Loucy (cell line): ENCODE measurements at regions not wholly inside any gene's neighbourhood (a gene's known extent, or its start where the extent isn't known, plus 50 kb on each side); places are given as distances from the start of the nearest gene placed in this dataset.

ENCODE experiments used
- H2AFZ ChIP-seq: fragments of 200-600 bp; sonication (generic); 2 replicates; pipeline ENCODE4 v1.6.0; 2016; ENCODE audit warnings: antibody characterized with exemption, mild to moderate bottlenecking, low read length, moderate library complexity
- H3F3A ChIP-seq: fragments of 200-600 bp; 2 replicates; pipeline ENCODE4 v1.6.0; 2016; ENCODE audit warnings: antibody characterized with exemption, low read depth, mild to moderate bottlenecking
- H3K27me3 ChIP-seq: fragments of 200-600 bp; sonication (generic); 2 replicates; pipeline ENCODE4 v1.6.1; 2014; ENCODE audit warnings: low read length, mild to moderate bottlenecking; ENCODE audit not compliant: insufficient read depth, poor library complexity, severe bottlenecking
- H3K36me3 ChIP-seq: fragments of 200-600 bp; sonication (generic); 2 replicates; pipeline ENCODE4 v1.6.1; 2016; ENCODE audit warnings: low read length; ENCODE audit not compliant: insufficient read depth
- H3K4me1 ChIP-seq: fragments of 200-600 bp; sonication (generic); 2 replicates; pipeline ENCODE4 v1.5.1; 2014; ENCODE audit warnings: low read length, mild to moderate bottlenecking; ENCODE audit not compliant: insufficient read depth, poor library complexity, severe bottlenecking
- H3K4me2 ChIP-seq: fragments of 200-600 bp; sonication (generic); 2 replicates; pipeline ENCODE4 v1.6.0; 2014; ENCODE audit warnings: antibody characterized with exemption, low read length, low read depth, mild to moderate bottlenecking; ENCODE audit not compliant: poor library complexity, severe bottlenecking
- H3K4me3 ChIP-seq: fragments of 200-600 bp; sonication (generic); 2 replicates; pipeline ENCODE4 v1.5.1; 2014; ENCODE audit warnings: low read length, mild to moderate bottlenecking, mixed read lengths; ENCODE audit not compliant: poor library complexity, severe bottlenecking
- H3K79me2 ChIP-seq: fragments of 200-600 bp; sonication (generic); 2 replicates; pipeline ENCODE4 v1.6.1; 2014; ENCODE audit warnings: low read length; ENCODE audit not compliant: insufficient read depth
- H3K9ac ChIP-seq: fragments of 200-600 bp; sonication (generic); 2 replicates; pipeline ENCODE4 v1.6.0; 2014; ENCODE audit warnings: mild to moderate bottlenecking, low read depth, low read length, moderate library complexity; ENCODE audit not compliant: poor library complexity, severe bottlenecking
- H3K9me2 ChIP-seq: fragments of 200-600 bp; sonication (generic); replicated peaks from 2 replicates; pipeline ENCODE4 v1.6.1; 2016; ENCODE audit warnings: low read depth, low read length, mixed read lengths
- H3K9me3 ChIP-seq: fragments of 200-600 bp; sonication (generic); 2 replicates; pipeline ENCODE4 v1.6.1; 2014; ENCODE audit warnings: mild to moderate bottlenecking, antibody characterized with exemption, low read length, low read depth; ENCODE audit not compliant: insufficient read depth
- H4K20me1 ChIP-seq: fragments of 200-600 bp; sonication (generic); 2 replicates; pipeline ENCODE4 v1.6.0; 2014; ENCODE audit warnings: antibody characterized with exemption, low read length, mild to moderate bottlenecking; ENCODE audit not compliant: insufficient read depth, poor library complexity, severe bottlenecking
- CTCF ChIP-seq: fragments of 200-600 bp; sonication (generic); conservative IDR thresholded peaks from 2 replicates; pipeline ENCODE4 v1.5.1; 2014; ENCODE audit warnings: mild to moderate bottlenecking, antibody characterized with exemption, low read length
- EZH2phosphoT487 ChIP-seq: fragments of 200-600 bp; IDR thresholded peaks from 2 replicates; pipeline ENCODE4 v1.6.1; 2018; ENCODE audit warnings: antibody characterized with exemption, mild to moderate bottlenecking, moderate library complexity, borderline replicate concordance

- H3K4me3 ChIP-seq: no peak overlapping the region
- no peaks in the 10 kb centered on the region for H4K20me1 ChIP-seq
- H2AFZ ChIP-seq: no peak overlapping the region
- no peaks in the 10 kb centered on the region for H3K4me1 ChIP-seq
- no peaks in the 10 kb centered on the region for H3K36me3 ChIP-seq
- H3K9ac ChIP-seq: no peak overlapping the region
- no peaks in the 10 kb centered on the region for H3K9me3 ChIP-seq
- H3K79me2 ChIP-seq: no peaks in the 10 kb centered on the region
- no peaks in the 10 kb centered on the region for H3F3A ChIP-seq
- no peaks in the 10 kb centered on the region for H3K9me2 ChIP-seq
- TF ChIP-seq CTCF (no peak), EZH2phosphoT487 (no peak)
- no peak overlapping the region for H3K4me2 ChIP-seq
- H3K27me3 ChIP-seq: no peaks in the 10 kb centered on the region
Observed at GRCh38 chr9:22574740-22575139, 128.1 kb downstream of the DMRTA1 start.

- no peaks in the 10 kb centered on the region for H4K20me1 ChIP-seq
- no peaks in the 10 kb centered on the region for H3K79me2 ChIP-seq
- H3K4me3 ChIP-seq: no peak overlapping the region
- no peaks in the 10 kb centered on the region for H3K9me2 ChIP-seq
- no peaks in the 10 kb centered on the region for H3F3A ChIP-seq
- H3K27me3 ChIP-seq: no peaks in the 10 kb centered on the region
- no peak overlapping the region for H3K4me2 ChIP-seq
- no peaks in the 10 kb centered on the region for H3K4me1 ChIP-seq
- H3K36me3 ChIP-seq: no peaks in the 10 kb centered on the region
- H3K9ac ChIP-seq: no peak overlapping the region
- H3K9me3 ChIP-seq: no peaks in the 10 kb centered on the region
- no peak overlapping the region for H2AFZ ChIP-seq
- TF ChIP-seq EZH2phosphoT487 (no peak), CTCF (no peak)
Observed at GRCh38 chr9:22580788-22581187, 134.2 kb downstream of the DMRTA1 start.

DNA sequence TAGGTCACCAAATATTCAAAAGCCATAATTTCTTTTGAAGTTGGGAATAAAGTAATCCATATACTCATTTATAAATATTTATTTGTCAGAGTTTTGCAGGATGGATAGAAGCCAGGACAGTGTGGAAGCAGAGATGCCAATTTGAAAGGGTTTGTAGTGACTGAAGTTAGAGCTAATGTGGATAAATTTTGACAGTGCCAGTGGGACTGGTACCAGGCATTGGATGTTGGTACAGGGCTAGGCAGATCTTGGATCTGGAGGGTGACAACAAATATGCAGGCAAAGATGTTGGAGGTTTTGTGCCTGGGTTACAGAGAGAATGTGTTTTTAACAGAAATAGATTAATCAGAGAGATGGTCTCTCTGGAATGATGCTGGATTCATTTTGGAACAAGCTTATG is 135.6 kb downstream of the DMRTA1 start:
- no peak for TF ChIP-seq CTCF
- TF ChIP-seq EZH2phosphoT487: no peak
- H3K9me3 ChIP-seq: no peaks in the 10 kb centered on the region
- H3K9me2 ChIP-seq: no peaks in the 10 kb centered on the region
- H3K27me3 ChIP-seq: no peaks in the 10 kb centered on the region
- H3K4me2 ChIP-seq: no peak overlapping the region
- H4K20me1 ChIP-seq: no peaks in the 10 kb centered on the region
- H3K4me1 ChIP-seq: no peaks in the 10 kb centered on the region
- no peaks in the 10 kb centered on the region for H3K36me3 ChIP-seq
- no peak overlapping the region for H2AFZ ChIP-seq
- H3K9ac ChIP-seq: no peak overlapping the region
- H3K4me3 ChIP-seq: no peak overlapping the region
- H3F3A ChIP-seq: no peaks in the 10 kb centered on the region
- no peaks in the 10 kb centered on the region for H3K79me2 ChIP-seq
